NCI-H345 (cell line): ENCODE measurements at regions not wholly inside any gene's neighbourhood (a gene's known extent, or its start where the extent isn't known, plus 50 kb on each side); places are given as distances from the start of the nearest gene placed in this dataset.

ENCODE experiments used
- DNase-seq: peaks from one replicate; lab custom pipeline; 2025; lab: John Stamatoyannopoulos, UW

GRCh38 chr18:48488388-48488850 is 50.4 kb upstream of the CTIF start:
- DNase-seq = no peak

GRCh38 chr18:48486754-48487153 is 52.1 kb upstream of the CTIF start:
- DNase-seq = no peak

GRCh38 chr18:48485828-48486405 is 52.9 kb upstream of the CTIF start:
- DNase-seq = no peak

- no peak for DNase-seq
Observed at GRCh38 chr18:48481092-48481491, 57.7 kb upstream of the CTIF start.

- no peak for DNase-seq
Observed at GRCh38 chr18:48479531-48479930, 59.3 kb upstream of the CTIF start.

- no peak for DNase-seq
Observed at GRCh38 chr18:48477348-48477747, 61.5 kb upstream of the CTIF start.

GRCh38 chr18:48476550-48476917 is 62.3 kb upstream of the CTIF start:
- no peak for DNase-seq

- DNase-seq = peak; percentile 75
Observed at GRCh38 chr18:48475635-48476549, 62.9 kb upstream of the CTIF start.

- DNase-seq = no peak
Observed at GRCh38 chr18:48473816-48474215, 64.6 kb upstream of the ZBTB7C start.

- no peak for DNase-seq
Observed at GRCh38 chr18:48472610-48473009, 63.4 kb upstream of the ZBTB7C start.

- DNase-seq = no peak
Observed at GRCh38 chr18:48470484-48471180, 61.4 kb upstream of the ZBTB7C start.

GRCh38 chr18:48468151-48468550 is 59.0 kb upstream of the ZBTB7C start:
- no peak for DNase-seq

- DNase-seq = no peak
Observed at GRCh38 chr18:48467231-48467630, 58.0 kb upstream of the ZBTB7C start.

- no peak for DNase-seq
Observed at GRCh38 chr18:48462510-48462909, 53.3 kb upstream of the ZBTB7C start.

- DNase-seq = no peak
Observed at GRCh38 chr18:48460929-48461583, 51.9 kb upstream of the ZBTB7C start.

GRCh38 chr18:48459465-48459864 is 50.3 kb upstream of the ZBTB7C start:
- DNase-seq = no peak

GRCh38 chr18:48459016-48459415 is 49.8 kb upstream of the ZBTB7C start:
- DNase-seq = no peak
